GM23248 (cell line): ENCODE measurements at regions not wholly inside any gene's neighbourhood (a gene's known extent, or its start where the extent isn't known, plus 50 kb on each side); places are given as distances from the start of the nearest gene placed in this dataset.
A peak's percentile ranks its signal among the peaks of the same experiment; 100 is the strongest.

ENCODE experiments used
- DNase-seq: peaks from one replicate; pipeline ENCODE4 v3.0.0-alpha.2; 2015
- H2AFZ ChIP-seq: fragments of 200-600 bp; sonication (generic); 2 replicates; pipeline ENCODE4 v1.6.1; 2016; ENCODE audit warnings: antibody characterized with exemption
- H3F3A ChIP-seq: fragments of 200-600 bp; sonication (generic); 2 replicates; pipeline ENCODE4 v1.6.1; 2016; ENCODE audit warnings: mild to moderate bottlenecking, antibody characterized with exemption, mixed run types; ENCODE audit not compliant: insufficient read depth
- H3K27ac ChIP-seq: fragments of 200-600 bp; sonication (generic); 2 replicates; pipeline ENCODE4 v1.5.1; 2016; ENCODE audit warnings: mild to moderate bottlenecking
- H3K27me3 ChIP-seq: fragments of 200-600 bp; sonication (generic); replicated peaks from 2 replicates; pipeline ENCODE4 v1.6.1; 2016; ENCODE audit warnings: mild to moderate bottlenecking; ENCODE audit not compliant: insufficient read depth
- H3K36me3 ChIP-seq: fragments of 200-600 bp; sonication (generic); 2 replicates; pipeline ENCODE4 v1.6.1; 2016; ENCODE audit warnings: low read depth, mild to moderate bottlenecking
- H3K4me1 ChIP-seq: fragments of 200-600 bp; sonication (generic); 2 replicates; pipeline ENCODE4 v1.6.1; 2016; ENCODE audit warnings: mild to moderate bottlenecking; ENCODE audit not compliant: insufficient read depth
- H3K4me2 ChIP-seq: fragments of 200-600 bp; sonication (generic); one replicate; pipeline ENCODE4 v1.6.1; 2016; ENCODE audit warnings: mild to moderate bottlenecking; ENCODE audit not compliant: unreplicated experiment
- H3K4me3 ChIP-seq: fragments of 200-600 bp; sonication (generic); 2 replicates; pipeline ENCODE4 v1.5.1; 2016; ENCODE audit warnings: mild to moderate bottlenecking
- H3K79me2 ChIP-seq: fragments of 200-600 bp; sonication (generic); 2 replicates; pipeline ENCODE4 v1.6.1; 2016; ENCODE audit warnings: mild to moderate bottlenecking; ENCODE audit not compliant: insufficient read depth
- H3K9ac ChIP-seq: fragments of 200-600 bp; sonication (generic); 2 replicates; pipeline ENCODE4 v1.6.1; 2016; ENCODE audit warnings: mild to moderate bottlenecking
- H3K9me2 ChIP-seq: fragments of 200-600 bp; sonication (generic); 2 replicates; pipeline ENCODE4 v1.6.1; 2016; ENCODE audit warnings: mixed run types, mild to moderate bottlenecking, moderate library complexity; ENCODE audit not compliant: insufficient read depth
- H3K9me3 ChIP-seq: fragments of 200-600 bp; sonication (generic); one replicate; pipeline ENCODE4 v1.6.1; 2017; ENCODE audit warnings: low read depth
- H4K20me1 ChIP-seq: fragments of 200-600 bp; sonication (generic); 2 replicates; pipeline ENCODE4 v1.6.0; 2016; ENCODE audit not compliant: insufficient read depth
- EZH2 ChIP-seq: fragments of 200-600 bp; sonication (generic); IDR thresholded peaks from 2 replicates; pipeline ENCODE4 v1.6.1; 2018; ENCODE audit warnings: antibody characterized with exemption, mild to moderate bottlenecking; ENCODE audit not compliant: insufficient read depth, poor library complexity, severe bottlenecking
- EZH2phosphoT487 ChIP-seq: fragments of 200-600 bp; sonication (generic); IDR thresholded peaks from 2 replicates; pipeline ENCODE4 v1.6.1; 2018; ENCODE audit warnings: antibody characterized with exemption, moderate library complexity, mild to moderate bottlenecking, low read depth; ENCODE audit not compliant: insufficient read depth
- WGBS, 2 experiments: methylation state at CpG; one replicate each; pipeline ENCODE4 v1.1.6; 2015 to 2017; ENCODE audit warnings: low lambda C conversion rate in 2 of 2, low coverage in 1 of 2; ENCODE audit errors: missing lambda C conversion rate in 2 of 2; 5-methylcytosine and 5-hydroxymethylcytosine counted together
- in situ Hi-C: fragments of 300-500 bp; cut with MboI; formaldehyde crosslinking; loops from 2 replicates; pipeline ENCODE4 v1.15.0; 2020

DNA sequence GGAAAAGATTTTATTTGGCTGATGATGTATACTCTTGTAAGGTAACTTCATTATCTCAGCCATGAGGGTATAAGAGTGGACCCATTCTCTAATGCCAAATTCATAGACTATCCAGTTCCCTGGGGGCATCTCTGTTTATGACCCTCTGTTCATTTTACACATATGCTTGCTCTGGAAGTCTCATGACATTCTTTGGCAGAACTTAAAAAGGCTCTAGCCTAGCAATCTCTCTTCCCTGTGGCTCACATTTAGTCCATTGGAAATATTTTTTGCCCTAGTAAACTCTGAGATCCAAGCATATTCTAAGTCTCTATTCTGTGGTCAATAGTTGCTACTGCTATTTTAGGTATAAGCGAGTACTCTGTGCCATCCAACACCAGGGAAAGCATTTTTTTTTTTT is 1201.8 kb upstream of the ZEB2 start:
- Histone ChIP-seq H3K9me2 (no peaks in the 10 kb centered on the region), H3K4me3 (no peak overlapping the region), H4K20me1 (no peaks in the 10 kb centered on the region), H3K79me2 (no peaks in the 10 kb centered on the region), H3K4me1 (peaks cover 7% of the 10 kb centered on the region), H3K9ac (no peak overlapping the region), H3K27ac (no peak overlapping the region), H3K36me3 (no peaks in the 10 kb centered on the region), H3K27me3 (no peaks in the 10 kb centered on the region), H3F3A (no peaks in the 10 kb centered on the region), H3K4me2 (no peak overlapping the region), H3K9me3 (no peaks in the 10 kb centered on the region), H2AFZ (no peak overlapping the region)
- no peak for TF ChIP-seq EZH2
- no peak for TF ChIP-seq EZH2phosphoT487
- DNase-seq: no peak
- in situ Hi-C loops: no loop called here
- 62 to 71% methylated on average over 1 of the region's 1 CpG for WGBS, 2 experiments

DNA sequence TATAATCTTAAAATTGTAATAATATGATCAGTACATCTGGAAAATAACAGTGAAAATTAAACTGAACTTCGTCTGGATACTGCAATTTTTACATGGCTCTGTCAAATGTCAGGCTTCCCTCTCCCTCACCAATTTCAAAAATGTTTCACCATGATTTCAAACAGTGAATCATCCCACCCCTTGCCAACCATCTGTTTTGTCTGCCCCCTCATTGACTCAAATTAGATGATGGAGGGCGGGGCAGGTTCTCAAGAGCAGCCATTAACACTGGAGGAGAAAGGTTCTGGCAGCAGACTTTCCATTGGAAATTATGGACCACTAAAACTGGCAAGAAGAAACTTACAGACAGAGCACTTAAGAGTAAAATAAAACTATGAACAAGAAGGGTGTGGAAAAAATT is 1195.7 kb upstream of the ZEB2 start:
- H3K4me3 ChIP-seq: no peak overlapping the region
- H3K27ac ChIP-seq: no peak overlapping the region
- H3K27me3 ChIP-seq: no peaks in the 10 kb centered on the region
- no peaks in the 10 kb centered on the region for H3K4me1 ChIP-seq
- H3K4me2 ChIP-seq: no peak overlapping the region
- H2AFZ ChIP-seq: peak overlapping the region; percentile 54
- 10 to 11% methylated on average over 2 of the region's 2 CpGs for WGBS, 2 experiments
- H4K20me1 ChIP-seq: no peaks in the 10 kb centered on the region
- H3F3A ChIP-seq: no peaks in the 10 kb centered on the region
- H3K9ac ChIP-seq: no peak overlapping the region
- no peaks in the 10 kb centered on the region for H3K9me3 ChIP-seq
- in situ Hi-C loops: no loop called here
- peak; percentile 64 for DNase-seq
- no peaks in the 10 kb centered on the region for H3K36me3 ChIP-seq
- H3K79me2 ChIP-seq: no peaks in the 10 kb centered on the region
- TF ChIP-seq EZH2phosphoT487 (no peak), EZH2 (no peak)
- H3K9me2 ChIP-seq: no peaks in the 10 kb centered on the region

DNA sequence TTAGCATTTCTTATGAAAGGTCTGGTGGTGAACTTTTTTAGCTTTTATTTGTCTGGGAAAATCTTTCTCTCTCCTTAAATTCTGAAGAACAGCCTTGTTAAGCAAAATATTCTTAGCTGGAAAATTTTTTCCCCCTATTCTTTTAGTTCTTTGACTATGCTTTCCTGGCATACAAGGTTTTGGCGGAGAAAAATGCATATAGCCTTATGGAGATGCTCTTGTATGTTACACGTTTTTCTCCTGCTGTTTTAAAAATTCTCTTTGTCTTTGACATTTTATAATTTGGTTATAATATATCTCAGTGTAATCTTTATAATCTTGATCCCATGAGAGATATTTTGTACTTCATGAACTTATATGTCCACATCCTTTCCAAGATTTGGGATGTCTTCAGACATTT is 1190.4 kb upstream of the ZEB2 start:
- no peak for DNase-seq
- Histone ChIP-seq H3K9me3 (no peaks in the 10 kb centered on the region), H3K4me1 (no peaks in the 10 kb centered on the region), H3K4me3 (no peak overlapping the region), H3K36me3 (no peaks in the 10 kb centered on the region), H3F3A (no peaks in the 10 kb centered on the region), H4K20me1 (no peaks in the 10 kb centered on the region), H3K79me2 (no peaks in the 10 kb centered on the region), H3K9ac (no peak overlapping the region), H3K27ac (no peak overlapping the region), H3K4me2 (no peak overlapping the region), H2AFZ (no peak overlapping the region), H3K9me2 (no peaks in the 10 kb centered on the region), H3K27me3 (no peaks in the 10 kb centered on the region)
- WGBS, 2 experiments: 87 to 97% methylated on average over 2 of the region's 2 CpGs
- no peak for TF ChIP-seq EZH2phosphoT487
- in situ Hi-C loops: no loop called here

DNA sequence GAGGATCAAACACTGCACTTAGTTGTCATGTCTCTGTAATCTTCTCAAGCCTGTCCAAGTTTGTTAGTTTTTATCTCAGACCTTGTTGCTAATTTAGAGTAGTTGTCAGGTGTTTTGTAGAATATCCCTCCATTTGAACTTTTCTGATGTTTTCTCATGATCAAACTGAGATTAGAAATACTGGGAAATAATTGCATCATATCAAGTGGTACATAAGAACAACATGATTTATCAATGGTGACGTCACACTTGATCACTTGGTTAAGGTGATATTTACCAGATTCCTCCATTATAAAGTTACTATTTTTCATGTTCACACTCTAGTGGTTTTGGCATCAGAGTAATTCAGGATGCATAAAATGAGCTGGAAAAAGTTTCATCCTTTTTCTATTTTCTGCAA is 1182.4 kb upstream of the ZEB2 start:
- Histone ChIP-seq H3K9me2 (no peaks in the 10 kb centered on the region; the same call in 1 of the 2 replicates), H3K27me3 (no peaks in the 10 kb centered on the region), H3F3A (no peaks in the 10 kb centered on the region), H2AFZ (no peak overlapping the region; the same call in 1 of the 2 replicates), H3K4me1 (no peaks in the 10 kb centered on the region), H3K4me3 (no peak overlapping the region), H3K9ac (no peak overlapping the region), H3K27ac (no peak overlapping the region), H3K36me3 (no peaks in the 10 kb centered on the region), H4K20me1 (no peaks in the 10 kb centered on the region), H3K4me2 (no peak overlapping the region), H3K79me2 (no peaks in the 10 kb centered on the region), H3K9me3 (peaks cover 4% of the 10 kb centered on the region)
- WGBS, 2 experiments: 42 to 46% methylated on average over 1 of the region's 1 CpG
- no peak for DNase-seq
- TF ChIP-seq EZH2phosphoT487 (no peak), EZH2 (no peak)
- in situ Hi-C loops: no loop called here

DNA sequence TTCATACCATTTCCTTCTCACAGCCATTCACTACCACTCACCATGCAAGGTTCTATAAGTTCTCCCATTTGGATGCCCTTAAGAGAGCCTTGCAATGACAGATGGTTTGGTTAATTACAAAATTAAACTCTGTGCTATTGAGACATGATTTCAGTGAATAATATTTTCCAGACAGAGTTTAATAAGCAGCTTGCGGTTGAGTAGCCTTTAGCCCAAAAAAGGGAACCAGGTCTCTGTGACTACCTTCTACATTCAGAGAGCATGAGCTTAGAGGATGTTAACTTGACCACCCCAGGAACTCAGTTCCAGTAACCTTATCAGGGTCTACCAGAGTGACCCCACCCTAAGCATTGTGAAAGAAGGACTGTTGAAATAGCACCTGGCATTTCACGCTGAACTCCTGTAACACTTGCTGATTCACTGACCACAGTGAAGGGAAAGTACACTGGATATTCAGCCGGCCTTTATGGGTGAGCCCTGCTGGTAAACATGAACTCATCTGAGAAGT is 1173.1 kb upstream of the ZEB2 start:
- DNase-seq: peak; percentile 90
- TF ChIP-seq EZH2 (no peak), EZH2phosphoT487 (0 out of 2 replicates have a peak, but pooled peaks have one; percentile 44)
- no peaks in the 10 kb centered on the region for H4K20me1 ChIP-seq
- no peaks in the 10 kb centered on the region for H3K27me3 ChIP-seq
- H3F3A ChIP-seq: 0 out of 2 replicates have a peak, but pooled peaks cover 14% of the 10 kb centered on the region
- no peaks in the 10 kb centered on the region for H3K36me3 ChIP-seq
- H3K9me3 ChIP-seq: no peaks in the 10 kb centered on the region
- H3K9me2 ChIP-seq: no peaks in the 10 kb centered on the region
- WGBS, 2 experiments: 25 to 29% methylated on average over 3 of the region's 3 CpGs
- no peak overlapping the region for H2AFZ ChIP-seq
- H3K4me2 ChIP-seq: no peak overlapping the region
- H3K27ac ChIP-seq: peak overlapping the region; percentile 69
- no peak overlapping the region for H3K4me3 ChIP-seq
- in situ Hi-C loops: no loop called here
- no peaks in the 10 kb centered on the region for H3K79me2 ChIP-seq
- peaks cover 14% of the 10 kb centered on the region for H3K4me1 ChIP-seq
- H3K9ac ChIP-seq: no peak overlapping the region
